ENCODE measurements at regions not wholly inside any gene's neighbourhood (a gene's known extent, or its start where the extent isn't known, plus 50 kb on each side); places are given as distances from the start of the nearest gene placed in this dataset.
"Not testable (repeated sequence)": the region's sequence is repeated elsewhere in the genome, so short reads cannot be mapped to it uniquely, and the experiment has no call there.

- peak; percentile 56 for DNase-seq
Measured at GRCh38 chr2:234405462-234405861, 91.4 kb downstream of the ARL4C start.

GRCh38 chr2:234404957-234405356 lies 91.9 kb downstream of the ARL4C start:
- peak; percentile 42 for DNase-seq

DNA sequence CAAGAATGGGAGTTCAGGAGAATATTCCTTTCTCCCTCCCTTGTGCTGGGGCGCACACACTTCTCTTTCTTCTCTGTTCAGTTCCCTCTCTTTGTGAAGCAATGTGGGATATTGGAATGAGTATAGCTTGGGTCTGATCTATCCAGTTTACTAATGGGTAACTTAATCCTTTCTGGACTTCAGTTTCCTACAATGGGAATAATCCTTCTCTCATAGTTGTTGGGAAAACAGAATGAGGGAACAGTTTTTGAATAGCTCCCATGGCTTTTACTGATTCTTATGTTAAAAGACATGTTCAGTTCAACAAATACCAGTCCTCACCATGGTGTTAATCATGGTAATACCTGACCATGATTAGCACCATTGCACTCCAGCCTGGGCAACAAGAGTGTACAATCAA lies 93.1 kb downstream of the ARL4C start:
- DNase-seq: no peak

DNA sequence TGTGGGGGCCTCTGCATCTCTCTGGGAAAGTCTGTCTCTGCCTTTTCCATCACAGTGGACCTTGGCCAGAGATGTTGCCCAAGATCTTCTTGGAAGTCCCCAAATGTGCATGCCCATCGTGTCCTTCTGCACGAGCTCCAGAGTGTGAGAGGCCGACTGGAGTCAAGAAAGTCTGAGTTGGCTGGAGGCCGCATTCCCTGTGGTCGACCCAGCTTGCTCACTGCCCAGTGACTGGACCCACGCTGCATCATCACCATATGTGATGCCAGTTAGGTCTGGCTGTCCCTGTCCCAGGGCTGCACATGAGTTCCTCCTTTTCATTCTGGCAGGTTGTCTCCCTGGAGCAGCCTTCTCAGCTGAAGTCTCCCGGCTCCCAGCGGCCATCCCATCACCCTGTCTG lies 93.8 kb downstream of the ARL4C start:
- no peak for DNase-seq

DNA sequence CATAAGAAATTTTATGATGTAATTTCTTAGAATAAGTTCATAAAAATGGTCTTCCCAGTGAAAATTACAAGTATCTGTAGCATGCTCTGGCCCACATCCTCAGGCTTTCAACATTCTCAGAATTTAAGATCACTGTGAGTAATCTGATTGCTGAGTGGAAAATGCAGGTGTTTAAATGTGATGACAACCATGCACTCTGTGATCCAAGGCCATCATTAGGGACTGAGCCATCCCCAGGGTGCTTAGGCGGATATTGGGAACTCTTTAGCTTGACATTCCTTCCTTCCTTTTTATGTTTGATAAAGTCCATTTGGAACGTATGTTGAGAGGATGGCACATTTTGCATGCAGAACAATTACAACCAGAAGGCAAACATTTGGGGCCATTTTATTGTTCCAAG lies 95.5 kb downstream of the ARL4C start:
- no peak for DNase-seq

DNA sequence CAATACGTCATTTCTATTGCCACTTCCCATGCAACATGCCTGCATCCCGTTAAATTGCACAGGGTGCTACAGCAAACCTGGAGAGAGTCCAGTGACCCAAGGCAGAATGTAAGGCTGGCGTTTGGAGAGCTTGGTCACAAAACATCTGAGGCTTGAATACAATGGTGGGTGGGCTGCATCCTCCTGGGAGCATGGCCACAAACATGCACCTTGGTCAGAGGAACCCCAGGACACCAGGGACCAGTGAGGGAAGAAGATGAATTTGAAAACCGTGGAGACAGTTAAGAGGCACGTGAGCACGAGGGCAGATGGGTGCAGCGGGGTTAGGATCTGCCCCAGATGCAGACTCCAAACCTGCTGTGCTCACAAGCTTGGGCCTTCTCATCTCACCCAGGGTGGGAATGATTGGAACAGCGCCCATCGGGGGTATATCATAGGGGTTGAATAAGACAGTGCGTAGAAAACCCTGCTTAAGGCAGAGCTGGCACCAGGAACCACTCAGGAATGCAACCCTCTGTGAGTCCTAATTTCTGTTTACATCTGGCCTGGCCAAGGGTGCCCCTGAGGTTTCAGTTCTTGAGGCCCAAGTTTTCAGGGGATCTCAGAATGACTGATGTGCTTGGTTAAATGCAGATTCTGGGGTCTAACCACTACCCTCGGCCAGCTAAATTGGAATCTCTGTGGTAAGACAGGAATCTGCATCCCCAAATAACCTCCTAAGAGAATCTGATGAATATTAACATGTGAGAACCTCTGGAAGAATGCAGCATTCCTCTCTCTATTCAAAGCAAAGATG lies 97.2 kb downstream of the ARL4C start:
- DNase-seq: no peak

DNA sequence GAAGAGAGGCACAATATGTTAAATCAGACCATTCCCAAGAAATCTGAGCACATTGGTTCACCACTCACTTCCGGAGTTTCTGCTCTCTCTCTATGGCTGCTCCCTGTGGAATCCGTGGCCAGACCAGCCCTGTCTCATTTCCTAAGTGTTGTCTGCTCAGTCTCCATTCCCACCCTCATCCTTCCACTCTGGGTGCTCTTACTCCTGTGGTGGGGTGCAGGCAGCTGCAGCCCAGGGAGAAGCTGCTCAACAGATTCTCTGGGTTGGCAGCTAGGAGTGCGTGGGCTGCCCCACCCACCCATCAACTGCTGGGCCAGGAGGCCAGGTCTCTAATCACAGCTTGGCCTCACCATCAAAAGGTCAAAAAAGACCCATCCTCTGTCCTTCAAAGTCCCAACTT lies 98.3 kb downstream of the ARL4C start:
- no peak for DNase-seq

- peak; percentile 97 for DNase-seq
Measured at GRCh38 chr2:234395891-234396420, 100.9 kb downstream of the ARL4C start.

- no peak for DNase-seq
Measured at GRCh38 chr2:234394450-234394849, 102.4 kb downstream of the ARL4C start.

DNA sequence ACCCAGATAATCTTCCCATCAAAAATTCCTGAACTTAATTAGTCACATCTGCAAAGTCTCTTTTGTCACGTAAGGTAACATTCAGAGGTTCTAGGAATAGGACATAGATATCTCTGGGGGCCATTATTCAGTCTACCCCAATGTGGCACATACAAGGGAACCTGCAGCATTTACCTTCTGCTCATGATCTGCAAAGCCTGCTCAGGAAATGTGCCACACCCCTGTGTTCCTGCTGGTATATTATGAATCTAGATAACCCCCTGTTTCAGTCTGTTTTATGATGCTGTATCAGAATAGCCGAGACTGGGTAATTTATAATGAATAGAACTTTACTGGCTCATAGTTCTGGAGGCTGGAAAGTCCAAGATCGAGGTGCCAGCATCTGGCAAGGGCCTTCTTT lies 103.5 kb downstream of the ARL4C start:
- no peak for DNase-seq

DNA sequence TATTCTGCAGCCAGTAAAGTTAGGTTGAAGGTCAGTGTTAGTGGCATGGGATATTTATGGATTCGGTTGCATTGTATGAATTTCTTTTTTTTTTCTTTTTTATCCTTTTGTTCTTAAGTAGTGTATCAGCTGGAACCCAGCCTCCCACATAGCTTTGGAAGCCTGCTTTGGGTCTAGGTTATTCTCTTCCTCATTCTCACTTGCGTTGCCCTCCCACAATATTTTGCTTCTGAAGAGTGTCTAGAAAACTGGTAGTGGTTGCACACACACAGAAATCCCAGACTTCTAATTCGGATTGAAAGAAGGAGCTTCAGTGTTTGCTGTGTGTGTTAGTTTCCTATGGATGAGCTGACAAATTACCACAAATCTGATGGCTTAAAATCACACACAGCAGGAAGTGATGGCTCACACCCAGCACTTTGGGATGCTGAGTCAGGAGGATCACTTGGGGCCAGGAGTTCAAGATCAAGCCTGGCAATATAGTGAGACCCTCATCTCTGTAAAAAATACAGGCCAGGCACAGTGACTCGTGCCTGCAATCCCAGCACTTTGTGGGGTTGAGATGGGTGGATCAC lies 104.8 kb downstream of the ARL4C start:
- DNase-seq: no peak

GRCh38 chr2:234391625-234392024 lies 105.3 kb downstream of the ARL4C start:
- DNase-seq: no peak

DNA sequence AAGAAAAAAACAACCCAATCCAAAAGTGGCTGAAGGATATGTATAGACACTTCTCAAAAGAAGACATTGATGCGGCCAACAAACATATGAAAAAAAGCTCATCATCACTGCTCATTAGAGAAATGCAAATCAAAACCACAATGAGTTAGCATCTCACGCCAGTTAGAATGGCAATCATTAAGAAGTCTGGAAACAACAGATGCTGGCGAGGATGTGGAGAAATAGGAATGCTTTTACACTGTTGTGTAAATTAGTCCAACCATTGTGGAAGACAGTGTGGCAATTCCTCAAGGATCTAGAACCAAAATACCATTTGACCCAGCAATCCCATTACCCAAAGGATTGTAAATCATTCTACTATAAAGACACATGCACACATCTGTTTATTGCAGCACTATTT lies 107.2 kb downstream of the ARL4C start:
- DNase-seq: not testable (repeated sequence)

DNA sequence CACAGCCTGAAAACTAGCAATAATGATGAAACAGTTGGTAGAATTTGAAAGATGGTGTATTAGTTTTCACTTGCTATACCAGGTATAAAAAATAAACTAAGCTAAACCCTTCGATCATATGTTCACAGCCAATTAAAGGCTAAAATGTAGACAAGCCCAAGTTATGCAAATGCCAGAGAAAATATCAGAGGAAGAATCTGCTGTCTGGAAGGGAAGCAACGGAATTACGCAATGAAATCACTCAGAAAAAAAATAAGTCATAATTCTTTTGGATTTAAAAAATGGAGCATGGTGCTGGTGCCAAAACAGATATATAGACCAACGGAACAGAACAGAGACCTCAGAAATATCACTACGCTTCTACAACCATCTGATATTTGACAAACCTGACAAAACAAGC lies 108.3 kb downstream of the ARL4C start:
- DNase-seq: no peak

- no peak for DNase-seq
Measured at GRCh38 chr2:234386971-234387370, 109.9 kb downstream of the ARL4C start.

GRCh38 chr2:234382131-234382530 lies 114.8 kb downstream of the ARL4C start:
- DNase-seq: no peak

GRCh38 chr2:234378958-234379357 lies 117.9 kb downstream of the ARL4C start:
- DNase-seq: not testable (repeated sequence)

DNA sequence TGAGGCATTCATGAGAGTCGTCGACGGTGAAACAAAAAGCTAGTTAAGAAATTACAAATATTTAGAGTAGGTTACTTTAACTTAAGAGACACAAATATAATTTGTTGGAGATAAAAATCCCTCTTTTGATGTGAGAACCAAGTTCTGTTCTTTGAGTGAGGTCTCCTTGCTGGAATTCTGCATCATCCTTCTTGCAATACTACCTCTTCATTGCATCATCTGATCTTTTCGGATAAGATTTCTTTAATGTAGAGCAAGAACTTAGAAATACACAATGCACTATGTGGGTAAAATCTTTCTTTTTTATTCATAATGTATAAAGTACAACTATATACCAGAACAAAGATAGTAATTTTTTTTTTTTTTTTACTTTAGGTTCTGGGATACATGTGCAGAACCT lies 118.4 kb downstream of the ARL4C start:
- no peak for DNase-seq

- DNase-seq: no peak
Measured at GRCh38 chr2:234377761-234378391, 119.0 kb downstream of the ARL4C start.

- DNase-seq: no peak
Measured at GRCh38 chr2:234376229-234376628, 120.7 kb downstream of the ARL4C start.

DNA sequence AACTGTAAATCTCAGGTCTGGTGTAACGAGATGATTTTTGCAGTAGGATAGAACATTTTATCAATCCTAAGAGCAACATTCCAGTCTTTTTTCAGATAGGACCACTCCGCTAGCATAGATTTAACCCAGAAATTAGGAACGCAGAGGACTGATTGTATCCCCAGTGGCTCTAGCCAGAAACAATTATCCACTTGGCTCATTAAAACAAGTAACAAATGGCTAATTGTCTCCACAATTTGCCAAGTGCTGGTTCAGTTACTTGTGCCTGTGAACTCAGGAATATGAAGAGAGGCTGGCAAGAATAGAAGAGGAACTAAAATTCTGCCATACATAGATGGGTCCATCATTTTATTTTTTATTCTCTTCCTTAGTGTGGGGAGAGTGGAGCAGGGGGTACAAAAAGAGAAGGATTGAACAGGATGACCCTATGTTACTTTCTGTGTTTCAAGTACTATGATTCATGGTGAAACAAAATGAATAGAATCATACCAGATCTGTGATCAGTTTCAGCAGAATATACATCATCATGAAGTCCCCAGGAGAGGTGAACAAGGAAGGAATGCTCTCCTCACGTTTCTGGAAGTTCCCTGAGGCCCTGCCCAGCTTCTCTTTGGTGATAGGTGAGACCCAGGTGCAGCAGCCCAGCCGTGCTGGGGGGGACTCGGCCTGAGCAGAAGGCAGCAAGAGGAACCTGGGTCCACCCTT lies 121.6 kb downstream of the ARL4C start:
- no peak for DNase-seq

GRCh38 chr2:234374736-234375135 lies 122.1 kb downstream of the ARL4C start:
- no peak for DNase-seq

GRCh38 chr2:234374150-234374508 lies 122.8 kb downstream of the ARL4C start:
- no peak for DNase-seq
